BE2C (cell line): ENCODE measurements at regions not wholly inside any gene's neighbourhood (a gene's known extent, or its start where the extent isn't known, plus 50 kb on each side); places are given as distances from the start of the nearest gene placed in this dataset.

Experiments used
- DNase-seq: peaks from one replicate; pipeline ENCODE4 v3.0.0-alpha.2; 2020
- H3K27me3 ChIP-seq: fragments of 250-450 bp; sonication (Bioruptor Pico); 2 replicates; pipeline ENCODE4 v1.5.1; 2020; ENCODE audit warnings: mild to moderate bottlenecking
- H3K36me3 ChIP-seq: fragments of 250-450 bp; sonication (Bioruptor Pico); 2 replicates; pipeline ENCODE4 v1.5.1; 2020; ENCODE audit warnings: mild to moderate bottlenecking
- H3K4me1 ChIP-seq: fragments of 250-450 bp; sonication (Bioruptor Pico); 2 replicates; pipeline ENCODE4 v1.5.1; 2020
- H3K4me3 ChIP-seq: 2 replicates; pipeline ENCODE4 v1.5.1; 2011; ENCODE audit warnings: low read depth, low read length
- H3K9me3 ChIP-seq: fragments of 250-450 bp; sonication (Bioruptor Pico); 2 replicates; pipeline ENCODE4 v1.5.1; 2020
- TF ChIP-seq, protein P1 (sequence below): IDR thresholded peaks from 2 replicates; pipeline ENCODE4 v1.5.1; 2012; ENCODE audit warnings: mild to moderate bottlenecking, low read depth, low read length

DNA sequence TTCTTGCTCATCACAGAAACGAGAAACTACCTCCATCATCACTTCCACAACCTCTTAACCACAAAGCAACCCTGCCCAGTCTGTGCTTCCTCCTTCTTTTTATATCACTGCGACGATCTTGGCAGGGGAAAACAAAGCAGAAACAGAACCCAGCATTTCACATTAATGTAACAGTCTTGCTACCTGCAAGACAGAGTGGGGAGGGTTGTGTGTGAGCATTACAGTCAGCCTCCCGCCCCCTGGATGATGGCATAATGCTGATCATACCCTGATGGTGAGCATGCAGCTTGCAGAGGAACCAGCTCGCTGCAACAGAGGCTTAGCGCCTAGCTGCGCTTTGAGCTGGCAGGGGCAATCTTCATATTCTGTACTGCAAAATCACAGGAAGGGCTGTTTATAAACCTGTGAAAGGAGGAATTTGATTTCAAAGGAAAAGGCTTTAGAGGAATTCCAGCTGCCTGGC is 376.1 kb downstream of the IRS1 start:
- Histone ChIP-seq H3K4me1 (no peaks in the 10 kb centered on the region), H3K9me3 (no peaks in the 10 kb centered on the region), H3K36me3 (no peaks in the 10 kb centered on the region), H3K4me3 (no peak overlapping the region), H3K27me3 (no peaks in the 10 kb centered on the region)
- no peak for DNase-seq
- TF ChIP-seq, protein P1, sequence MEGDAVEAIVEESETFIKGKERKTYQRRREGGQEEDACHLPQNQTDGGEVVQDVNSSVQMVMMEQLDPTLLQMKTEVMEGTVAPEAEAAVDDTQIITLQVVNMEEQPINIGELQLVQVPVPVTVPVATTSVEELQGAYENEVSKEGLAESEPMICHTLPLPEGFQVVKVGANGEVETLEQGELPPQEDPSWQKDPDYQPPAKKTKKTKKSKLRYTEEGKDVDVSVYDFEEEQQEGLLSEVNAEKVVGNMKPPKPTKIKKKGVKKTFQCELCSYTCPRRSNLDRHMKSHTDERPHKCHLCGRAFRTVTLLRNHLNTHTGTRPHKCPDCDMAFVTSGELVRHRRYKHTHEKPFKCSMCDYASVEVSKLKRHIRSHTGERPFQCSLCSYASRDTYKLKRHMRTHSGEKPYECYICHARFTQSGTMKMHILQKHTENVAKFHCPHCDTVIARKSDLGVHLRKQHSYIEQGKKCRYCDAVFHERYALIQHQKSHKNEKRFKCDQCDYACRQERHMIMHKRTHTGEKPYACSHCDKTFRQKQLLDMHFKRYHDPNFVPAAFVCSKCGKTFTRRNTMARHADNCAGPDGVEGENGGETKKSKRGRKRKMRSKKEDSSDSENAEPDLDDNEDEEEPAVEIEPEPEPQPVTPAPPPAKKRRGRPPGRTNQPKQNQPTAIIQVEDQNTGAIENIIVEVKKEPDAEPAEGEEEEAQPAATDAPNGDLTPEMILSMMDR, result no peak

DNA sequence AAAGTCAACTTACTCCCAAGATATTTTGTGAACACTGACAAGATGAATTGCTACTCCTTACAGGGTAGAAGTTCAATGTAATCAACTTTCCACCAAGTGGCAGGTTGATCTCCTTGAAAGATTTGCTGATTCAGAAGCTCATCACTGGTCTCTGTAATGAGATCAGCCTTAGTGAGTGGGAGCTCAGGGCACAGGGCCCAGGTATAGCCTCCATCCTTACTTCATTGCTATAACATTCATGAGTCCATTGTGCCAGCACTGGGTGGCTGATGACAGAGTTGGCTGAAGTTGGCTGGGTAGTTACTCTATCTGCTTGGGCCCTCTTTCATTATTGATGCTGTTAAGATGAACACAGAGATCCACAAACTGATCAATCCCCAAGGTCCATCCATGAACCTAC is 379.0 kb downstream of the IRS1 start:
- no peak overlapping the region for H3K4me3 ChIP-seq
- no peaks in the 10 kb centered on the region for H3K4me1 ChIP-seq
- no peak for DNase-seq
- no peaks in the 10 kb centered on the region for H3K9me3 ChIP-seq
- no peaks in the 10 kb centered on the region for H3K36me3 ChIP-seq
- TF ChIP-seq, protein P1, result no peak
- no peaks in the 10 kb centered on the region for H3K27me3 ChIP-seq

DNA sequence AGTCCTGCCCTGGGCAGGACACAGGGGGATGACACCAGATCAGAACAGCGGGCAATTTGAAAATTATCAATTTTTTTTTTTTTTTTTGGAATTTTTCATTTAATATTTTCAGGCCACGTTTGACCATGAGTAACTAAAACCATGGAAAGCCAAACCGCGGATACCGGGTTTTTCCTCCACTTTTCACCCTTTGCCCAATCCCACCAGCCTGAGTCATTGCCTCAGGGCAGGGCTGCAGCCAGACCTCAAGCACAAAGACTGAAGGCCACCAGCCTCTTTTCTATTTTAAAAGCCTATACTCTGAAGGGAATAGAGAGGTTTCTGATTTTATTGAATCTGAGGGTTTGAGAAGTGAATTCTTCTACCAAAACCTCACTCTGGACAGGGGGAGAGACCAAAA is 381.1 kb downstream of the IRS1 start:
- Histone ChIP-seq H3K27me3 (no peaks in the 10 kb centered on the region), H3K4me3 (no peak overlapping the region), H3K9me3 (no peaks in the 10 kb centered on the region), H3K36me3 (no peaks in the 10 kb centered on the region), H3K4me1 (no peaks in the 10 kb centered on the region)
- DNase-seq, result no peak
- TF ChIP-seq, protein P1, result no peak

DNA sequence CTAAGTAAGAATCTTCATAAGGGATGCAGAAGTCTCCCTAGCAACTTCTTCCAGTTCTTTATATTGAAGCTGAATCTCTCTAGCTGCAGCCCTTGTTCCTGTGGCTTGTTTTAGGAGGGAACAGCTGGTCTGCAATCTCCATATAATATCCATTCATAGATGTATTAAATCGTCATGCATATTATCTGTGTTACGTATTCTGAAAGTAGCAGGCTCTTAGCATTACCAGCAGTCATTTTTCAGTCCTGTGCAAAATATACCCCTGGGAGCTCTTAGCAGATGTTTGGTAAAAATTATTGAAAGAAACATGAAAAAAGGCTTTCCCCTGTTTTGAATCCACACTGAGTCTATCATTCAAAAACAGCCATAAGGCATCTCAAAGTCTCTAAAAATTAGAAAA is 385.3 kb downstream of the IRS1 start:
- H3K4me1 ChIP-seq, result no peaks in the 10 kb centered on the region
- no peaks in the 10 kb centered on the region; the same call in 1 of the 2 replicates for H3K9me3 ChIP-seq
- H3K36me3 ChIP-seq, result no peaks in the 10 kb centered on the region
- TF ChIP-seq, protein P1, result no peak
- H3K4me3 ChIP-seq, result no peak overlapping the region
- DNase-seq, result no peak
- no peaks in the 10 kb centered on the region for H3K27me3 ChIP-seq

DNA sequence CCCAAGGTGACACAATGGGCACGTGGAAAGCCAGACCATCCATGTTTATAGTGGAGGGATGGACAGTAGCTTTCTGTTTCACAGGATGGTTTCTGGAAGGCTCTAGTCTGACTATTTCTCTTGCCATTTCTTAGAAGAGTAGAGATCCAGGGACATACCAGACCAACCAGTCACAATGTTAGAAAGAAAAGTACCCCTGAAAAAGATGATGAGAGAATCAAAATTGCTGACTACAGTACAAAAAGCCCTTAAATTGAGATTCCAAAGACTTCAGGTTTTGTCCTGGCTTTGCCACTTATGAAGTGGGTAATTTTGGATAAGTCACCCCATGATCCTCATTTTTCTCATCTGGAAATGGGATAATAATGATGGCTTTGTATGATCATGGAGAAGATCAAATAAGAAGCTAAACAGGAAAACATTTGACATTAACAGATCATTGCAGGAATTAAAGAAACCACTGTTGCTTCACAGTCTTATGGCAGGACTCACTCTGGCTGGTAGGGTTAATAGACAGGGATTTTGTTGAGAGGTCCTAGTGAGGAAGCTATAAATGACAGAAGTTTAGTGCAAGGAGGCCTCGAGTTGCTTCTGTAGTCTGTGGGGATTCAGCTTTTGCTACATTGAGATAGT is 386.0 kb downstream of the IRS1 start:
- no peaks in the 10 kb centered on the region for H3K27me3 ChIP-seq
- H3K9me3 ChIP-seq, result no peaks in the 10 kb centered on the region; the same call in 1 of the 2 replicates
- no peaks in the 10 kb centered on the region for H3K36me3 ChIP-seq
- DNase-seq, result no peak
- no peak overlapping the region for H3K4me3 ChIP-seq
- TF ChIP-seq, protein P1, result no peak
- H3K4me1 ChIP-seq, result no peaks in the 10 kb centered on the region

DNA sequence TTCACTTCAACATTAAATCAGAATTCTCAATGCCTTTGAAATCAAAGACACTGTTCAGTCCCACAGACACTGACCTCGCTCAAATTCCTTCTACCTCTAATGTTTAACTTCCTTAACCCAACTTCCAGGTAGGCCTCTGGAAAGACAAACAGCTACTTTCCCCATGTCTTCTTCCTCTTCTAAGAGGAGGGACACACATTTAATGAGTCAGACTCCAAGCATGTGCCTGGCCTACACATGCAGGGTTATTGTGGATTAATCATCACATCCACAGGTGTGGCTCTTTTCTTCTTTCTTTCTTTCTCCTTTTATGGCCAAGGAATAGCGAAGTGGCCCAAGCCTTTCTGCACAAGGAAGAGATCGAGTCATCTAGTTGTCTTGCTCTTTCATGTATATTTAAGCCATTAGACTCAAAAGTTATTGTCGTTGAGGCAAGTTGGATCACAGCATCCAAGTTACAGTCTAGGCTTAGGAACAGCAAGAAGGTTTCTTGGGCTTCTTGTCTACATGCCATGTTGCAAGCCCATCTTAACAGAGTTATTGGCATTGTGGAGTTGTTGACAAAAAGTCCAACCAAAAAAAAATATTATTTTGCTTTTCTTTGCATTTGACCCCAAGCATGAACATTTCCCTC is 387.8 kb downstream of the IRS1 start:
- H3K27me3 ChIP-seq, result no peaks in the 10 kb centered on the region
- H3K4me3 ChIP-seq, result no peak overlapping the region
- no peaks in the 10 kb centered on the region for H3K4me1 ChIP-seq
- H3K36me3 ChIP-seq, result no peaks in the 10 kb centered on the region
- TF ChIP-seq, protein P1, result no peak
- DNase-seq, result no peak
- H3K9me3 ChIP-seq, result no peaks in the 10 kb centered on the region; the same call in 1 of the 2 replicates
